GM21723 (cell line): ENCODE measurements at regions not wholly inside any gene's neighbourhood (a gene's known extent, or its start where the extent isn't known, plus 50 kb on each side); places are given as distances from the start of the nearest gene placed in this dataset.
"Not testable (repeated sequence)": the region's sequence is repeated elsewhere in the genome, so short reads cannot be mapped to it uniquely, and the experiment has no call there.

Experiments used
- ATAC-seq: cut with Tn5 transposase; IDR thresholded peaks from one replicate; pipeline ENCODE4 v1.9.1; 2021; ENCODE audit warnings: mild to moderate bottlenecking, moderate library complexity; ENCODE audit not compliant: unreplicated experiment

- ATAC-seq, result no peak
Measured at GRCh38 chr6:168369786-168370185, 50.2 kb upstream of the DACT2 start.

DNA sequence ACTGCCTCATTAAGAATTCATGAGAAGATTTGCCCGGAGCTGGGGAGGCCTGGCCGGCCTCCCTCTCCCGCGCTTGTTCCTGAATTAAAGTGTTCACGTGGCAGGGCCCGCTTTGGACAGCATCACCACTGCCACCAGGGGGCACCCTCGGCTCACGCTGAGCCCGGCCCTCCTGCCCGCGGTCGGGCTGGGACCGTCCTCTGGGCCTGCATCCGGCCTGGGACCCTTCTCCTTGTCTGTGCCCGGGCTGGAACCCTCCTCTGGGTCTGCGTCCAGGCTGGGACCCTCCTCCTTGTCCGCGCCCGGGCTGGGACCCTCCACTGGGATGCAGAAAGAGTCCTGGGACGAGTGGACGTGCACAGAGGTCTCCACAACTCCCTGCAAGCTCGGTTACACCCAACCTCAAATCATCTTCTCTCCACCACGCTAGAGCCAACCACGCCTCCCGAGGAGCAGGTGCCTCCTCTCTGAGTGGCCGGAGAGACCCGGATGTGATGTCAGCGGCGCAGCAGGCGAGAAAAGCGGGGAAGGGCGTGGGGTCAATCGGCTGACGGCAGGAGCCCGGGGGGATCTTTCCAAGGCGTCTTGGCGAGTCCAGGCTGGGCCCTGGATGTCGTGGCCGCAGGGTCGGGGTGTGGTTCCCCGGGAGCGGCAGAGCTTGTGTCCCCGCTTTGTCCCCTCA lies 50.9 kb upstream of the DACT2 start:
- peak; percentile 61 for ATAC-seq

DNA sequence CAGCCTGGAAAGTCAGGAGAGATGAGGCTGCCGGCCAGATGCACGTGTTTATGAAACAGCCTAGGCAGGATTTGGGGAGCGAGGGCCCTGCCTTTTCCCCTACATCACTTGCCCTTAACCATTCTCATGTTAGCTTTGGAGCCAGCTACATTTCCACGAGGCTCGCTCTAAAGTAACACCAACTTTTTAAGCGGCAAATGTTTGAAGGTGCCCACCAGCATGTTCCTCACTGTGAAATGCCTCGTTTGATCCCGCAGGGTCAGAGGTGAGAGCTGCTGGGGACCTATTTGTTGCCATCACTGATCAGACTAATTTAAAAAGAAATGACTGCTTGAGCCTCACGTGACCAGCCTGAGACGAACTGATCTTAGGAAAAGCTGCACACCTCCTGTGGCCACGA lies 51.6 kb upstream of the DACT2 start:
- ATAC-seq, result no peak

GRCh38 chr6:168371618-168371980 lies 52.0 kb upstream of the DACT2 start:
- no peak for ATAC-seq

DNA sequence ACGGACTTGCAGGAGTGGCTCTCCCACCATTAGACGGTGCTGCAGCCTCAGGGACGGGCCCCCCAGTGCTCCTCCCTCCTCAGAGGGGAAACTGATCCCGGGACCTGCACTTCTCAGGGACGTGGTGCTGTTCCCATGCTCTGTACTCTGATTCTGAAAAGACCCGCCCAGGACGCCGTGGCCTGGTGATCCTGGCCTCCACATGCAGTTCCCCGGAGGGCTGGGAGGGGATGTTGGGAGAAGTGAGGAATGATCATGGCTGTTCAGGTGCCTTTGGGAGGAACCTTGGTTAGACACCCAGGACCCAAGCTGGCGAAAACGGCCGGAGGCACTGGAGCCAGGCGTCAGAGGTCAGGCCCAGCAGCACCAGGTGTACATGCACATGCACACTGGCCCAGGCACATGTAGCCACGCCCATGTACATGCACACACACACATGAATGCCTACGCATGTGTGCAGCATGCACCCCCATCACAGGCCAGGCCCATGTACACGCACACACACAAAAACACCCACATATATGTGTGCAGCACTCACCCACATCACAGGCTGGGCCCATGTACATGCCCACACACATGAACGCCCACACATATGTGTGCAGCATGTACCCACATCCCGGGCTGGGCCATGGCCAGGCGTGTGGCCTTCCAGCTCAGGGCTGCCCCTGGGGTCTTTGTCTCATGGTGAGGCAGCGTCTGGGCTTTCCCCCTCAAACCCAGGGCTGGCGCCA lies 52.6 kb upstream of the DACT2 start:
- ATAC-seq, result no peak

GRCh38 chr6:168372889-168373288 lies 53.3 kb upstream of the DACT2 start:
- no peak for ATAC-seq

DNA sequence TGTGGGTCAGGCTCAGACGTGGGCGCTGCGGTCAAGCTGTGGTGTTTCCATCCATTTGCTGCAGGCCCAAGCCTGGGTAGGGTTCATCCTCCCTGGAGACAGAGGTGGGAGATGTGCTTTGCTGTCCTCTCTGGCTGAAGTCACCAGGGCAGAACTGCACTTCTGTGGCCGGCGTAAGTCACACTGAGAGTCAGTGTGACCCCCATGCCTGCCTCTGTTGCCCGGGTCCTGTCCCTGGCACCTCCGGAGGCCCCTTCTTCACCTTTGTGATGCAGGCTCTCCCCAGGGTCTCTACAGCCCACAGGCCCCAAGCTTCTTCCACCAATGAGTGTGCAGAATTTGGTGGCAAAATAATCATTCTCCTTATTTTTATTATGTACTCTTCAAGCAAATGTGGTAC lies 53.8 kb upstream of the DACT2 start:
- no peak for ATAC-seq

DNA sequence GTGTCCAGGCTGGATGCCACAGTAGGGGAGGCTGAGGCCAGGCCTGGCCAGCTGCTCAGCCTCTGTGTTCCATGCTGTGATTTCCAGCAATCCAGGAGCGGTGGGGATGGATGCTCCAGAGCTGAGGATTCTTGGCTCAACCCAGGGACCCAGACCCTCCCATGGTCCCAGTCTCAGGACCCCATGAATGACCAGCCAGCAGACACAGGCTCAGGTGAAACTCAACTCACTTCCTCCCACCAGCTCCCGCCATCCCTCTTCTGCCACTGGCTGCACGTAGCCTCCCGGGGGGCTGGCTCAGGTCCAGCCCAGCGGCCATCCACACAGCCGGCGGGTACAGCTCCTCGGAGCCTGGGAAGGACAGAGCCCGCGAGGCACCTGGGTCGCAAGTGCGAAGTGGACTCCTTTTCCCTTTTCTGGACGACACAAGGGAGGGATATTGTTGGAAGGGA lies 54.5 kb upstream of the DACT2 start:
- ATAC-seq, result no peak

GRCh38 chr6:168374541-168375071 lies 55.0 kb upstream of the DACT2 start:
- ATAC-seq, result no peak

GRCh38 chr6:168376120-168376519 lies 56.5 kb upstream of the DACT2 start:
- ATAC-seq, result no peak

GRCh38 chr6:168376811-168377483 lies 57.4 kb upstream of the DACT2 start:
- no peak for ATAC-seq

DNA sequence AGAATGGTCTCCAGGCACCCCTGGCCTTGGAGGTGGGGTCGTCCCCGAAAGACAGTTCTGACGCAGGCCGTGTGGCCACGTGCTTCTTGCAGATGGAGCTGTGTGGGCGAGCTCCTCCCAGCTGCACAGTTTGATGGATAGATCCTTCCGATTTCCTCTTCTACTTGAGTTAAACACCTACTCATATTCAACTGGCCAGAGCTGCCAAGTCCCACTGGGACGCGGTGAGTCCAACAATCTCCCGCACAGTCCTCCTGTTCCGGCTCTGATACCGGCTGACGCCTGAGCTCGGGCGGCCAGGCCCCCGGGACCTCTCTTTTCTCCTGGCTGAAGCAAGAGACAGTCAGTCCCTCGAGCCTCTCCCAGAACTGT lies 57.9 kb upstream of the DACT2 start:
- ATAC-seq, result no peak

- no peak for ATAC-seq
Measured at GRCh38 chr6:168377856-168378832, 58.6 kb upstream of the DACT2 start.

- not testable (repeated sequence) for ATAC-seq
Measured at GRCh38 chr6:168379579-168379978, 60.0 kb upstream of the DACT2 start.

DNA sequence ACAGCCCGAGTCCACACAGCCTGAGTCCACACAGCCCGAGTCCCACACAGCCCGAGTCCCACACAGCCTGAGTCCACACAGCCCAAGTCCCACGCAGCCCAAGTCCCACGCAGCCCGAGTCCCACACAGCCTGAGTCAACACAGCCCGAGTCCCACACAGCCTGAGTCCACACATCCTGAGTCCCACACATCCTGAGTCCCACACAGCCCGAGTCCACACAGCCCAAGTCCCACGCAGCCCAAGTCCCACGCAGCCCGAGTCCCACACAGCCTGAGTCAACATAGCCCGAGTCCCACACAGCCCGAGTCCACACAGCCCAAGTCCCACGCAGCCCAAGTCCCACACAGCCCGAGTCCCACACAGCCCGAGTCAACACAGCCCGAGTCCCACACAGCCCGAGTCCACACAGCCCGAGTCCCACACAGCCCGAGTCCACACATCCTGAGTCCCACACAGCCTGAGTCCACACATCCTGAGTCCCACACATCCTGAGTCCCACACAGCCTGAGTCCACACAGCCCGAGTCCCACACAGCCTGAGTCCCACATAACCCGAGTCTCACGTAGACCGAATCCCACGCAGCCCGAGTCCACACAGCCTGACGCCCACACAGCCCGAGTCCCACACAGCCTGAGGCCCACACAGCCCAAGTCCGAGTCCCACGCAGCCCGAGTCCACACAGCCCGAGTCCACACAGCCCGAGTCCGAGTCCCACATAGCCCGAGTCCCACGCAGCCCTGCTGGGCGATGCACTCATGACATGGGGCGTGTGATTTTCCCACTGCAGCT lies 60.6 kb upstream of the SMOC2 start:
- not testable (repeated sequence) for ATAC-seq

DNA sequence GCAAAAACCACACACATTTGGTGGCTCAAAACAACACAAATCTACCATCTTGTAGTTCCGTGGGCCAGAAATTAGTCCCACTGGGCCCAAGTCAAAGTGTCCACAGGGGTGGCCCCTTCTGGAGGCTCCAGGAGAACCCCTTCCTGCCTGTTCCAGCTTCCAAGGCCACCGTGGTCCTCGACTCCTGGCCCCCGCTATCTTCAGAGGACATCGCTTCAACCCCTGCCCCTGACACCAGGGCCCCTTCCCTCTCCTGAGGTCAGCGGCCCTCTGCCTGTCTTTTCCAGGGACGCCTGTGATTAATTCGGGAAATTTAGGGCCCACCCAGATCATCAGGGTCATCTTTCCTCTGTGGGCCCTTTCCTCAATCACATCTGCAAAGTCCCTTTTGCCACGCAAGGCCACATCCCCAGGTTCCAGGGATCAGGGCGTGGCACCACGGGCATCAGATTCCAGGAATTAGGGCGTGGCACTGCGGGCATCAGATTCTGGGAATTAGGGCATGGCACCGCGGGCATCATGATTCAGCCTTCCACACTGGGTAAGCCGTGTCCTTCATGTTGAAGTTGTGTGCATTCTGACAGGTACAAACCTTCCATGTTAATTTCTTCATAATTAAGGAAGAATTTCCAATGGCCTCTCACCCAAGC lies 59.9 kb upstream of the SMOC2 start:
- ATAC-seq, result no peak

DNA sequence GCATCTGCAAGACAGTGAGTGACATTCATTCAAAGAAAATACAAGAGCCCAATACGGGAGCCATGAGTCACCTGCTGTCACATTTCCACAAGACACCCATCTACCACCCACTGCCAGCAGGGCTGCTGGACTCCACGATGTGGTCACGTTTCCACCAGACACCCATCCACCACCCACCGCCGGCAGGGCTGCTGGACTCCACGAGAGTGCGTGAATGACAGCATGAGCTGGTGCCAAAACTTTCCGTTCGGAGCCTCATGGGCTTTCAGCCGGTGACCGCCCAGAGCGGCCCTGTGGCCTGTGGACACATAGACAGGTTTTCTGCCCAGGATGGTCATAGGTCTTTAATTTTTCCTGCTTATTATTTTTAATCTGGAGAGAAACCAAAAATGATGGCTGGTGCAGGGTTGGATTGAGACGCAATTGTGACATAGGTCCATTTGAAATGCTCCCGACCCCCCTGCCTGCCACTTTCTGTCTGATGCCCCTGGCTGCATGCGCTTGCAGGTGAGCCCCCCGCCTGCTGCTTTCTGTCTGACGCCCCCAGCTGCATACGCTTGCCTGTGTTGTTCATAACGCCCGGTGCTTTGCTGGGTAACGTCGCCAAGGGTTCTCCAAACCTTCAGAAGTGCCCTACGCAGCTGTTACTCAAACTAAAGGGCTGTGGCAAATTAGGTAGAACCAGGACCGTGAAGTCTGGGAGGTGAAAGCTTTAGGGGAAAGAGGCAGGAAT lies 59.1 kb upstream of the SMOC2 start:
- no peak for ATAC-seq

DNA sequence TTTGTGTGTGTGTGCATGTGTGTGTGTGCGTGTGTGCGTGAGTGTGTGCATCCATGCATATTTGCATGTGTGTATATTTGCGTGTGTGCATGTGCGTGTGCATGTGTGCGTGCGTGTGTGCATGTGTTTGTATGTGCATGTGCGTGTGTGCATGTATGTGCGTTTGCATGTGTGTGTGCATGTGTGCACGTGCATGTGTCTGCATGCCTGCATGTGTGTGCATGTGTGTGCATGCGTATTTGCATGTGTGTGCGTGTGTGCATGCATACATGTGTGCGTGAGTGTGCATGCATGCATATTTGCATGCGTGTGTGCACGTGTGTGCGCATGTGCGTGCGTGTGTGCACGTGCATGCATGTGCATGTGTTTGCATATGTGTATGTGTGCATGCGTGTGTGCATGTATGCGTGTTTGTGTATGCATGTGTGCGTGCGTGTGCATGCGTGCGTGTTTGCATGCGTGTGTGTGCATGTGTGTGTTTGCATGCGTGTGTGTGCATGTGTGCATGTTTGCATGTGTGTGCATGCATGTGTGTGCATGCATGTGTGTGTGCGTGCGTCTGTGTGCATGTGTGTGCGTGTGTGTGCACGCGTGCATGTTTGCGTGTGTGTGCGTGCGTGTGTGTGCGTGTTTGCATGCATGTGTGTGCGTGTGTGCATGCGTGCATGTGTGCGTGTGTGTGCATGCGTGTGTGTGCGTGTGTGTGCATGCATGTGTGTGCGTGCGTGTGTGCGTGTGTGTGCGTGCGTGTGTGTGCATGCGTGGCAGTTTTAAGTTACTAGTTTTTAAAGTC lies 57.7 kb upstream of the SMOC2 start:
- no peak for ATAC-seq
